Rectal smooth muscle tissue (tissue), 1 donor: ENCODE measurements at regions not wholly inside any gene's neighbourhood (a gene's known extent, or its start where the extent isn't known, plus 50 kb on each side); places are given as distances from the start of the nearest gene placed in this dataset.

ENCODE experiments used
- H3K27ac ChIP-seq: one replicate; pipeline ENCODE4 v1.7.0; 2013; ENCODE audit warnings: low read depth, low read length, inconsistent platforms
- H3K27me3 ChIP-seq: one replicate; pipeline ENCODE4 v1.7.0; 2013; ENCODE audit warnings: low read length; ENCODE audit not compliant: control insufficient read depth, insufficient read depth
- H3K36me3 ChIP-seq: one replicate; pipeline ENCODE4 v1.7.0; 2013; ENCODE audit warnings: low read length; ENCODE audit not compliant: control insufficient read depth, insufficient read depth
- H3K4me1 ChIP-seq: one replicate; pipeline ENCODE4 v1.7.0; 2013; ENCODE audit warnings: low read length; ENCODE audit not compliant: control insufficient read depth, insufficient read depth
- H3K4me3 ChIP-seq: one replicate; pipeline ENCODE4 v1.7.0; 2013; ENCODE audit warnings: low read length
- H3K9ac ChIP-seq: one replicate; pipeline ENCODE4 v1.7.0; 2013; ENCODE audit warnings: low read length

GRCh38 chr18:67200665-67201064 lies 315.9 kb downstream of the DSEL start:
- H3K9ac ChIP-seq: no peak overlapping the region
- no peak overlapping the region for H3K4me3 ChIP-seq
- no peaks in the 10 kb centered on the region for H3K4me1 ChIP-seq
- no peaks in the 10 kb centered on the region for H3K27me3 ChIP-seq
- no peaks in the 10 kb centered on the region for H3K36me3 ChIP-seq
- no peak overlapping the region for H3K27ac ChIP-seq

DNA sequence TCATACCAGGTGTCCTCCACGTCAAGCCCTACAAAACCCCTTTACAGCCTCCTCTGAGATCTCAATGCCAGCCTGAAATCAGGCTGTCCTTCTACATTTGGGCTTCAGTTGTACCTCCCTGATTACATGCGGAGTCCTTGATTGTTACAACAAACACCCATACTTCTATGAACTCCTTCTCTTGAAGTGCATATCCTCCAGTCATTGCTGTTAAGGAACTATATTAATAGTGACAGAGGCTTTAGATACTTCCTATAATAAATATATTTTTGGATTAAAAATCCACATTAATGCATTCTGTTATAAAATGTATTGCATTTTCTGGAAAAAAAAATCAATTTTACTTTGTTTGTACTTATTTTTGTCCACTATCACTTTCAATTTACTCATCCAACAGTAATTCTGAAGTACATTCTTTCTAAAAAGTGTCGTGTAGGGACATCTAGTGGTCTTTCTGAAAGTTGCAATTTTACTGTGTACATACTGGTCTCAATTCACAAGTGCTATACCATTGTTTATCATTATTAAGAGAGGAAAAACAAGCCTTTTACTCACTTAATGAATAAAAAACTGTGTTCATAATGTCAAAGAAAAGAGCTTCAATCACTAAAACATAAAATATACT lies 316.4 kb downstream of the DSEL start:
- no peak overlapping the region for H3K4me3 ChIP-seq
- H3K4me1 ChIP-seq: no peaks in the 10 kb centered on the region
- no peaks in the 10 kb centered on the region for H3K27me3 ChIP-seq
- no peak overlapping the region for H3K9ac ChIP-seq
- no peaks in the 10 kb centered on the region for H3K36me3 ChIP-seq
- no peak overlapping the region for H3K27ac ChIP-seq

- H3K4me1 ChIP-seq: no peaks in the 10 kb centered on the region
Observed at GRCh38 chr18:67194886-67195285, 321.6 kb downstream of the DSEL start.

DNA sequence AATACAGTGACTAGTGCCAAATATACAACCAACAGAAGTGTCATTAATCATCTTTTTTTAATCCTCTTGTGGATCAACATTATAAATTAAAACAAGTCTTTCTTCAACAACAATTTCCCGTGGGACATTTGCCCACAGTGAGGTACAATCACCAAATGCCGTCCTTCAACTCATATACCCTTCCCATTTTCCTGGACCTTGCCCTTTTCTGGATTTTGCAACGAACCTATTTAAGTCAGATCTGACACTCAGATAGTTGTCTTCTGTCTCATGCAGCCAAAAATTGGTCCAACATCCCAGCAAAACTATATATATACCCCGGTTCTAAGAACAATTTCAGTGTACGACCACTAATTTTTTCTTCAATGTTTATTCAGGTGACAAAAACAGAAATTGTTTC lies 324.0 kb downstream of the DSEL start:
- Histone ChIP-seq H3K27ac (no peak overlapping the region), H3K27me3 (no peaks in the 10 kb centered on the region), H3K4me1 (no peaks in the 10 kb centered on the region), H3K36me3 (no peaks in the 10 kb centered on the region), H3K4me3 (no peak overlapping the region), H3K9ac (no peak overlapping the region)

More at GRCh38 chr18:67194886-67195285, 321.6 kb downstream of the DSEL start:
- H3K36me3 ChIP-seq: no peaks in the 10 kb centered on the region
- no peak overlapping the region for H3K4me3 ChIP-seq
- no peaks in the 10 kb centered on the region for H3K27me3 ChIP-seq
- H3K27ac ChIP-seq: no peak overlapping the region
- H3K9ac ChIP-seq: no peak overlapping the region

DNA sequence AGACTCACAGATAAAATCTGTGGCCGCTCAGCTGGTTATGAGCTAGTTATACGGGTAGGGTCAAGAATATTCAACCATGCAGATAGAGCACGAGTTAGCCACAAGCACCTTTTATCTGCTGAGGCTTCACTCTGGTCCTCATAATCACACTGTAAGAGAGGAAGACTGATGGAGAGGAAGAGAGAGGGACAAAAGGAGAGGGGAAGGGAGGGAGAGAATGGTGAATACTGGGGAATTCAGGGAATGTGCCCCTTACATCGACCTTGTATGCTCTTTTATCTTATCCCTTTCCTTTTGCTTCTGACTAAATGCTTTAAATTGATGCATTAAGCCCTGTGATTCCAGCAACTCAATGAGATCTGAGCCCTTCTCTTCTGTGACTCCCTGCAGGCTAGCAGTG lies 333.1 kb downstream of the DSEL start:
- Histone ChIP-seq H3K36me3 (no peaks in the 10 kb centered on the region), H3K4me1 (no peaks in the 10 kb centered on the region), H3K4me3 (no peak overlapping the region), H3K9ac (no peak overlapping the region), H3K27me3 (no peaks in the 10 kb centered on the region), H3K27ac (no peak overlapping the region)

- no peak overlapping the region for H3K4me3 ChIP-seq
- H3K27me3 ChIP-seq: no peaks in the 10 kb centered on the region
- H3K9ac ChIP-seq: no peak overlapping the region
- no peaks in the 10 kb centered on the region for H3K36me3 ChIP-seq
- no peaks in the 10 kb centered on the region for H3K4me1 ChIP-seq
- H3K27ac ChIP-seq: no peak overlapping the region
Observed at GRCh38 chr18:67179726-67180125, 336.8 kb downstream of the DSEL start.

DNA sequence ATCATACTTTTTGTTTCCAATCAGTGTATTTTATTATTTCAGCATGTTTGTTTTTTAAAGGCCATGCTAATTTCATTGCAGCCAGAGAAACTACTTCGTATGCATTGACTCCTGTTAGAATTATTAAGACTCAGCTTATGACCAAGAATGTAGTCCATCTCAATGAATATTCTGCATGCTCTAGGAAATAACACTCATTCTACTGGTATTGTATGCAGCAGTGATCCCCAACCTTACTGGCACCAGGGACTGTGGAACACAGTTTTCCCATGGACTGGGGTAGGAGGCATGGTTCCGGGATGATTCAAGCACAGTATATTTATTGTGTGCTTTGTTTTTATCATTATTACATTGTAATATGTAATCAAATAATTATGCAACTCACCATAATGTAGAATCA lies 356.9 kb downstream of the DSEL start:
- no peaks in the 10 kb centered on the region for H3K27me3 ChIP-seq
- no peaks in the 10 kb centered on the region for H3K4me1 ChIP-seq
- H3K4me3 ChIP-seq: no peak overlapping the region
- H3K27ac ChIP-seq: no peak overlapping the region
- no peaks in the 10 kb centered on the region for H3K36me3 ChIP-seq
- H3K9ac ChIP-seq: no peak overlapping the region

DNA sequence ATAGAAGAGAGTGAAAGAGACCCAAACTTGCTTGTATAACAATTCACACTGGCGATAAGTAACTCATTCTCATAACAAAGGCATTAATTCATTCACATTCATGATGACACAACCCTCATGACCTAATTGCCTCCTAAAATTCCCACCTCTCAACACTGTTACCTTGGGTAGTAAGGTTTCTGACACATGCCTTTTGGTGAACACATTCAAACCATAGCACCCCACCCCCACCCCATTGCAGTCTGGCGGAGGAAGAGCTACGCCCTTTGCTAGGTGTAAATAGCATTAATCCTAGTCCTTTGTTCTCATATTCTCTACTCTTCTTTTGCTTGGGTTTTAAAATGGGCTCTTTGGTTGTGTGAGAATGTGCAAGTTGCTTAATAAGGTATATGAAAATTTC lies 361.5 kb downstream of the DSEL start:
- H3K4me1 ChIP-seq: no peaks in the 10 kb centered on the region
- no peak overlapping the region for H3K4me3 ChIP-seq
- H3K27me3 ChIP-seq: no peaks in the 10 kb centered on the region
- H3K9ac ChIP-seq: no peak overlapping the region
- no peaks in the 10 kb centered on the region for H3K36me3 ChIP-seq
- H3K27ac ChIP-seq: no peak overlapping the region

DNA sequence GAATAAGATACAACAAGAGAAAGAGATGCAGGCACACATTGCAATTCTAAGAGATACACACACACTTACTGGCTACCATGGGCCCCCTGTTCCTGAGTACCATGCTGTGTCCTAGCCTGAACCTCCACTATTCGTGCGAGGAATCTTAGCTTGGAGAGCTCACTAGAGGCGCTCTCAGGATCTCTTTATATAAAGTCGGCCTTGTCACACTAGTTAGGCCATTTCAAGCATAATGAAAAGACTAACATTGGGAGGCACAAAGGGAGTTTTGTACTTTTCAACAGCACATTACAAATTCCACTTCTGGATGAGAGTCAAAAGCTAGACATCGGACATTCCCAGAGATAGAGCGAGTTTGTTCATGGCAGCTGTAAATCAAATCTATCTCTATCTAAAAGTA lies 365.2 kb downstream of the DSEL start:
- H3K27ac ChIP-seq: no peak overlapping the region
- no peaks in the 10 kb centered on the region for H3K27me3 ChIP-seq
- no peak overlapping the region for H3K4me3 ChIP-seq
- no peaks in the 10 kb centered on the region for H3K36me3 ChIP-seq
- H3K4me1 ChIP-seq: no peaks in the 10 kb centered on the region
- H3K9ac ChIP-seq: no peak overlapping the region

DNA sequence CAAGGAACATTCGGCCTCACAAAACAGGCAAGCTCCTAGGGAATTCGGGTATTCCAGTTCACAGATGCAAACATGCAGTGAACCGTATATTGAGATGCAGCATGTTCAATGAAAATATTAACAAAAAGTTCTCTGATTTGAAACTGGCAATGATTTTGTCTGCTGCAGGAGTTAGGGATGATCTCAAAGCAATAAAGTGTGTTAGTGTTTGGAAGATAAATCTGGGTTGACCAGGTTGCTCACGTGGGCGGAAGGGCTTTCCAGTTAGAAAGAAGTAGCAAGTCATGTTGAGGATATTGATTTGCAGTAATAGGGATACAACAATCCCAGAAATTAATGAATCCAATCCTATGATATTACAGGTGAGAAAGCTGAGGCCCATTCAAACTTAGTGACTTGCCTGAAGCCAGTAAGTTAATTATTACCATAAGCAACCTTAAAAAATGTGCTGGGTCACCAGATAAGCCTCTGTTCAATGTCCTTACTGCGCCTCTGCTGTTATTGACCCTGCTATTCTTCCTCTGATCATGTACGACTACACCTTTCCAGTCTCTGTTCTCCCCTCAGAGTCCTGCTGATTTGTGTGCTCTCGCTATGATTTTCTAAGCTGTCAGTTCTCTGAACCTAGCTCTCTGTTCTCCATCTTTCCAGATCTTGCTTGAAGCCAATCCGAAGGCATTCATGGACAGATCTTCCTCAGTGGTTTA lies 370.8 kb downstream of the DSEL start:
- Histone ChIP-seq H3K27ac (no peak overlapping the region), H3K4me1 (no peaks in the 10 kb centered on the region), H3K27me3 (no peaks in the 10 kb centered on the region), H3K9ac (no peak overlapping the region), H3K4me3 (no peak overlapping the region), H3K36me3 (no peaks in the 10 kb centered on the region)

DNA sequence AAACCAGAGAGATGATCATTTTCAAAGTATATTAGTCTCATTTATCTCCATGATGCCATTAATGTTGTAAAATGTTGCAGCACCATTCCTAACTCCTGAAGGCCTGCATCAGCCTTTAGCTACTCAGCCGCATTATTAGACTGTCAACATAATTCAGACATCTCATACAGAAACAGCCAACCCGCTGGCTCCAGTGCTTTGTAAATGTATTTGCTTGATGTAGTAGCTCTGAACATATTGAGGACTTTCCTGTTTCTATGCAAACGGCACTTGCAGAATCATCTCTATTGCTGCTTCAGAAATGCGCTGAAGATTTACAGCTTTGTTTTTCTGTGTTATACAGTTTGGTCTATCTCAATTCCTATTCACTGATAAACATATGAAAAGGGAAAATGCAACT lies 372.2 kb downstream of the DSEL start:
- Histone ChIP-seq H3K9ac (no peak overlapping the region), H3K27ac (no peak overlapping the region), H3K4me3 (no peak overlapping the region), H3K36me3 (no peaks in the 10 kb centered on the region), H3K4me1 (no peaks in the 10 kb centered on the region), H3K27me3 (no peaks in the 10 kb centered on the region)

DNA sequence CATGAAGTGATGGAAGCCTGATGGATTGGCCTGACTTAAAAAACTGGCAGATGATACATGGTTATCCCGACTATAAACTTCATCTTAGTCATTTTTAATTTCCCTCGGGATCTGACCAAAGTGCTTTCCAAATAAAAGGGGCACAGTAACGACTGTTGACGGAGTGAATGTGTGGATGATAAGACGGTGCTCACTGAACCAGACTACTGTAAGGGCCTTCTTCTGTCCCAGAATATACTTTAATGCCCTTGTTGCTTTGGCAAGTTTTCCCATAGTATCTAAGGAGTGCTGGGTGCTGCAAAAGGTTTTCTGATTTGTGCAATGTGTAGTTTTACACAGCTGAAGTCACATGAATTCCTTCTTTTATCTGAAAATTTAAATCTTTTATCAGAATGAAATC lies 373.5 kb downstream of the DSEL start:
- H3K9ac ChIP-seq: no peak overlapping the region
- no peaks in the 10 kb centered on the region for H3K36me3 ChIP-seq
- H3K4me1 ChIP-seq: no peaks in the 10 kb centered on the region
- H3K27me3 ChIP-seq: no peaks in the 10 kb centered on the region
- no peak overlapping the region for H3K27ac ChIP-seq
- no peak overlapping the region for H3K4me3 ChIP-seq

GRCh38 chr18:67142604-67143003 lies 373.9 kb downstream of the DSEL start:
- no peak overlapping the region for H3K27ac ChIP-seq
- no peaks in the 10 kb centered on the region for H3K27me3 ChIP-seq
- no peaks in the 10 kb centered on the region for H3K4me1 ChIP-seq
- H3K36me3 ChIP-seq: no peaks in the 10 kb centered on the region
- no peak overlapping the region for H3K4me3 ChIP-seq
- H3K9ac ChIP-seq: no peak overlapping the region
